CD4-positive, alpha-beta T cell treated with Interleukin-2 at 100 ng/mL for 4 hours (primary cell): ENCODE measurements at regions not wholly inside any gene's neighbourhood (a gene's known extent, or its start where the extent isn't known, plus 50 kb on each side); places are given as distances from the start of the nearest gene placed in this dataset.
"Not testable (repeated sequence)": the region's sequence is repeated elsewhere in the genome, so short reads cannot be mapped to it uniquely, and the experiment has no call there.

ENCODE experiments used
- DNase-seq: peaks from one replicate; pipeline ENCODE4 v3.0.0-alpha.2; 2020; ENCODE audit warnings: low spot score

- no peak for DNase-seq
These were observed 350.4 kb downstream of the TMEM121 start for GRCh38 chr14:105876829-105877228.

- no peak for DNase-seq
These were observed 351.3 kb downstream of the TMEM121 start for GRCh38 chr14:105877645-105878044.

GRCh38 chr14:105878125-105878524, 351.7 kb downstream of the TMEM121 start:
- no peak for DNase-seq

- DNase-seq = no peak
These were observed 352.2 kb downstream of the TMEM121 start for GRCh38 chr14:105878554-105878953.

- no peak for DNase-seq
These were observed 353.1 kb downstream of the TMEM121 start for GRCh38 chr14:105879503-105879866.

- DNase-seq = no peak
These were observed 353.6 kb downstream of the TMEM121 start for GRCh38 chr14:105879867-105880561.

GRCh38 chr14:105880616-105881015, 354.2 kb downstream of the TMEM121 start:
- DNase-seq = no peak

GRCh38 chr14:105881021-105881930, 354.9 kb downstream of the TMEM121 start:
- DNase-seq = no peak

- DNase-seq = not testable (repeated sequence)
These were observed 355.6 kb downstream of the TMEM121 start for GRCh38 chr14:105882011-105882410.

GRCh38 chr14:105882626-105883025, 356.2 kb downstream of the TMEM121 start:
- no peak for DNase-seq

- DNase-seq = no peak
These were observed 357.0 kb downstream of the TMEM121 start for GRCh38 chr14:105883066-105884005.

- DNase-seq = not testable (repeated sequence)
These were observed 357.9 kb downstream of the TMEM121 start for GRCh38 chr14:105884192-105884807.

GRCh38 chr14:105884808-105885281, 358.5 kb downstream of the TMEM121 start:
- DNase-seq = no peak

GRCh38 chr14:105885561-105886320, 359.4 kb downstream of the TMEM121 start:
- DNase-seq = no peak

- DNase-seq = not testable (repeated sequence)
These were observed 360.4 kb downstream of the TMEM121 start for GRCh38 chr14:105886791-105887191.

GRCh38 chr14:105887692-105888091, 361.3 kb downstream of the TMEM121 start:
- DNase-seq = no peak

- no peak for DNase-seq
These were observed 361.8 kb downstream of the TMEM121 start for GRCh38 chr14:105888151-105888550.

GRCh38 chr14:105888784-105889665, 362.6 kb downstream of the TMEM121 start:
- DNase-seq = no peak

- no peak for DNase-seq
These were observed 363.5 kb downstream of the TMEM121 start for GRCh38 chr14:105889666-105890473.
